ENCODE measurements at regions not wholly inside any gene's neighbourhood (a gene's known extent, or its start where the extent isn't known, plus 50 kb on each side); places are given as distances from the start of the nearest gene placed in this dataset.

GRCh38 chr17:31746884-31747495 is 112.1 kb downstream of the COPRS start:
- H4K8ac ChIP-seq (ENCODE audit: extremely low read depth, insufficient read depth, low read length), result no peak overlapping the region
- H3K23me2 ChIP-seq (ENCODE audit: low read depth, low read length), result no peaks in the 10 kb centered on the region
- H3K27ac ChIP-seq (ENCODE audit: low read depth, low read length), result no peak overlapping the region
- no peaks in the 10 kb centered on the region for H3K27me3 ChIP-seq (replicated peaks in 1 of 4; ENCODE audit: control insufficient read depth in 3 of 4, extremely low read depth in 1 of 4, insufficient read depth in 3 of 4, low read length in 3 of 4)
- H3K23ac ChIP-seq (ENCODE audit: insufficient read length), result no peak overlapping the region
- H2AFZ ChIP-seq (ENCODE audit: low read length), result no peak overlapping the region
- H3K36me3 ChIP-seq (ENCODE audit: control insufficient read depth in 2 of 4, insufficient read depth in 4 of 4, low read length in 3 of 4), result no peaks in the 10 kb centered on the region
- H4K91ac ChIP-seq (replicated peaks; ENCODE audit: insufficient read length, low read length), result no peak overlapping the region
- no peak overlapping the region for H2BK12ac ChIP-seq (ENCODE audit: low read depth, low read length)
- no peak overlapping the region for H3K4ac ChIP-seq (replicated peaks; ENCODE audit: insufficient read length, low read depth, low read length)
- H3K79me2 ChIP-seq (ENCODE audit: control insufficient read depth in 1 of 2, insufficient read depth in 2 of 2, low read length in 2 of 2), result no peaks in the 10 kb centered on the region
- no peaks in the 10 kb centered on the region for H4K20me1 ChIP-seq (replicated peaks in 1 of 2; ENCODE audit: control insufficient read depth in 1 of 2, insufficient read depth in 2 of 2, low read length in 2 of 2)
- H2BK15ac ChIP-seq (ENCODE audit: low read length), result no peak overlapping the region
- no peaks in the 10 kb centered on the region for H3K4me1 ChIP-seq (replicated peaks in 1 of 4; ENCODE audit: control insufficient read depth in 3 of 4, insufficient read depth in 4 of 4, low read length in 3 of 4)
- H3K9me3 ChIP-seq (ENCODE audit: insufficient read depth in 2 of 2, low read depth in 1 of 2, low read length in 1 of 2), result no peaks in the 10 kb centered on the region
- no peak overlapping the region for H3K9ac ChIP-seq (replicated peaks in 1 of 4; ENCODE audit: extremely low read depth in 1 of 4, low read depth in 3 of 4, low read length in 3 of 4)
- no peak overlapping the region for H3K4me3 ChIP-seq (ENCODE audit: extremely low read depth in 1 of 4, insufficient read depth in 2 of 4, low read depth in 3 of 4, low read length in 4 of 4)
- no peak overlapping the region for H3K56ac ChIP-seq (replicated peaks; ENCODE audit: insufficient read length, low read depth, low read length)
- no peaks in the 10 kb centered on the region for H3K79me1 ChIP-seq (ENCODE audit: low read depth, low read length)
- no peak overlapping the region for H2AK5ac ChIP-seq (ENCODE audit: low read depth, low read length)
- H3K4me2 ChIP-seq (ENCODE audit: insufficient read depth in 1 of 2, low read depth in 2 of 2, low read length in 2 of 2), result no peak overlapping the region
- no peak overlapping the region for H3K18ac ChIP-seq (ENCODE audit: extremely low read depth, low read length)
- no peak for FAIRE-seq
- CTCF ChIA-PET (ENCODE audit: partially characterized antibody), result interaction anchor here (0.9 to 1.7 kb wide), 2 partner anchors 18 to 94 kb away, joined by 3 to 5 read pairs; no protein-coding TSS in a partner anchor
- no peak overlapping the region for H4K5ac ChIP-seq (ENCODE audit: insufficient read length, low read depth, low read length)
- H2BK120ac ChIP-seq (replicated peaks; ENCODE audit: low read depth, low read length), result no peak overlapping the region
- no peak overlapping the region for H2BK20ac ChIP-seq (ENCODE audit: low read length)
- no peak overlapping the region for H3K14ac ChIP-seq (ENCODE audit: insufficient read length)
- DNase-seq (ENCODE audit: low read depth in 1 of 2, low spot score in 2 of 2), result no peak
- POLR2A ChIA-PET (ENCODE audit: partially characterized antibody), result no interaction called here
- H2BK5ac ChIP-seq (ENCODE audit: low read depth, low read length), result no peak overlapping the region
- TF ChIP-seq CEBPB (IDR thresholded peaks at IDR 0.05; ENCODE audit: low read depth, low read length) (no peak), SRF (IDR thresholded peaks at IDR 0.05; ENCODE audit: low read depth, low read length) (no peak), RAD21 (IDR thresholded peaks at IDR 0.05 in 1 of 2, conservative IDR thresholded peaks at IDR 0.05 in 1 of 2; ENCODE audit: low read depth in 2 of 2, low read length in 2 of 2) (no peak), TEAD4 (IDR thresholded peaks at IDR 0.05; ENCODE audit: low read depth, low read length) (no peak), CTCF (IDR thresholded peaks at IDR 0.05; ENCODE audit: control extremely low read depth in 1 of 3, insufficient read depth in 1 of 3, low read depth in 1 of 3, low read length in 3 of 3) (no peak), TAF7 (optimal IDR thresholded peaks at IDR 0.05; ENCODE audit: borderline replicate concordance, low read depth, low read length) (no peak), RXRA (IDR thresholded peaks at IDR 0.05; ENCODE audit: insufficient read depth, low read depth, low read length) (no peak), CREB1 (IDR thresholded peaks at IDR 0.05) (no peak), BRCA1 (IDR thresholded peaks at IDR 0.05; ENCODE audit: low read depth, low read length) (no peak)
- TF ChIP-seq, protein P1, sequence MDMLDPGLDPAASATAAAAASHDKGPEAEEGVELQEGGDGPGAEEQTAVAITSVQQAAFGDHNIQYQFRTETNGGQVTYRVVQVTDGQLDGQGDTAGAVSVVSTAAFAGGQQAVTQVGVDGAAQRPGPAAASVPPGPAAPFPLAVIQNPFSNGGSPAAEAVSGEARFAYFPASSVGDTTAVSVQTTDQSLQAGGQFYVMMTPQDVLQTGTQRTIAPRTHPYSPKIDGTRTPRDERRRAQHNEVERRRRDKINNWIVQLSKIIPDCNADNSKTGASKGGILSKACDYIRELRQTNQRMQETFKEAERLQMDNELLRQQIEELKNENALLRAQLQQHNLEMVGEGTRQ (IDR thresholded peaks at IDR 0.05; ENCODE audit: low read length), result no peak
- TF ChIP-seq, protein P2, sequence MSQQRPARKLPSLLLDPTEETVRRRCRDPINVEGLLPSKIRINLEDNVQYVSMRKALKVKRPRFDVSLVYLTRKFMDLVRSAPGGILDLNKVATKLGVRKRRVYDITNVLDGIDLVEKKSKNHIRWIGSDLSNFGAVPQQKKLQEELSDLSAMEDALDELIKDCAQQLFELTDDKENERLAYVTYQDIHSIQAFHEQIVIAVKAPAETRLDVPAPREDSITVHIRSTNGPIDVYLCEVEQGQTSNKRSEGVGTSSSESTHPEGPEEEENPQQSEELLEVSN (IDR thresholded peaks at IDR 0.05), result no peak

All from H1 (cell line).